HepG2 (cell line): ENCODE measurements at regions not wholly inside any gene's neighbourhood (a gene's known extent, or its start where the extent isn't known, plus 50 kb on each side); places are given as distances from the start of the nearest gene placed in this dataset.

Source experiments
- CERS6 ChIP-seq: sonication (generic); formaldehyde crosslinking; IDR thresholded peaks from 2 replicates; pipeline ENCODE4 v1.5.0; 2020; ENCODE audit warnings: missing genetic modification reagents
- CTCF ChIP-seq: sonication (generic); formaldehyde crosslinking; IDR thresholded peaks from 2 replicates; pipeline ENCODE4 v1.5.0; 2020; ENCODE audit warnings: mild to moderate bottlenecking, missing genetic modification reagents, moderate library complexity
- E2F1 ChIP-seq: sonication (generic); formaldehyde crosslinking; IDR thresholded peaks from 2 replicates; pipeline ENCODE4 v1.5.0; 2020; ENCODE audit warnings: missing genetic modification reagents
- EZH2 ChIP-seq: conservative IDR thresholded peaks from 2 replicates; pipeline ENCODE4 v1.6.1; 2012; ENCODE audit warnings: mild to moderate bottlenecking, low read depth, low read length, moderate library complexity
- MAX ChIP-seq: IDR thresholded peaks from 2 replicates; pipeline ENCODE4 v1.6.1; 2012; ENCODE audit warnings: inconsistent platforms
- NFATC3 ChIP-seq: sonication (generic); formaldehyde crosslinking; IDR thresholded peaks from 2 replicates; pipeline ENCODE4 v1.5.1; 2020; ENCODE audit warnings: mild to moderate bottlenecking, missing genetic modification reagents
- TEF ChIP-seq: sonication (generic); formaldehyde crosslinking; IDR thresholded peaks from 2 replicates; pipeline ENCODE4 v1.5.0; 2020; ENCODE audit warnings: missing genetic modification reagents
- ZBTB49 ChIP-seq: sonication (generic); formaldehyde crosslinking; IDR thresholded peaks from 2 replicates; pipeline ENCODE4 v1.4.0; 2020; ENCODE audit warnings: missing genetic modification reagents, borderline replicate concordance
- ZFP36 ChIP-seq: fragments of 150-350 bp; IDR thresholded peaks from 2 replicates; pipeline ENCODE4 v1.6.1; 2018; ENCODE audit warnings: borderline replicate concordance, low read length, low read depth; ENCODE audit not compliant: partially characterized antibody
- ZNF30 ChIP-seq: sonication (generic); formaldehyde crosslinking; IDR thresholded peaks from 2 replicates; pipeline ENCODE4 v1.5.0; 2020; ENCODE audit warnings: mild to moderate bottlenecking, missing genetic modification reagents
- ZNF383 ChIP-seq: sonication (generic); formaldehyde crosslinking; IDR thresholded peaks from 2 replicates; pipeline ENCODE4 v1.4.0; 2020; ENCODE audit warnings: missing genetic modification reagents, mild to moderate bottlenecking, borderline replicate concordance
- ZNF513 ChIP-seq: sonication (generic); formaldehyde crosslinking; conservative IDR thresholded peaks from 2 replicates; pipeline ENCODE4 v1.5.0; 2020; ENCODE audit warnings: missing genetic modification reagents

- TF ChIP-seq ZNF383 (no peak), ZNF30 (CRISPR knock-in tag) (no peak), E2F1 (CRISPR knock-in tag) (no peak), NFATC3 (no peak), MAX (no peak), CTCF (no peak), CERS6 (CRISPR knock-in tag) (no peak), ZBTB49 (CRISPR knock-in tag) (no peak), ZFP36 (no peak), EZH2 (no peak), TEF (CRISPR knock-in tag) (no peak), ZNF513 (no peak)
Observed at GRCh38 chr4:131367441-131367840, 1781.7 kb upstream of the PCDH10 start.
